Gastrocnemius medialis (tissue), 4 donors: ENCODE measurements at regions not wholly inside any gene's neighbourhood (a gene's known extent, or its start where the extent isn't known, plus 50 kb on each side); places are given as distances from the start of the nearest gene placed in this dataset.

ENCODE experiments used
- CTCF ChIP-seq, 5 experiments: fragments of 450-650 bp in 3 of 5; fragments of 200-600 bp in 2 of 5; sonication (generic) in 2 of 5; IDR thresholded peaks in 4 of 5; conservative IDR thresholded peaks in 1 of 5; 1 replicate in 4 of 5; 2 replicates in 1 of 5; pipeline ENCODE4 v1.5.1; 2016 to 2019; ENCODE audit warnings: antibody characterized with exemption in 5 of 5, mild to moderate bottlenecking in 3 of 5, moderate library complexity in 3 of 5
- POLR2A ChIP-seq, 2 donors: fragments of 450-650 bp; IDR thresholded peaks; one replicate each; pipeline ENCODE4 v1.6.1; 2017; ENCODE audit warnings: antibody characterized with exemption in 2 of 2, mild to moderate bottlenecking in 2 of 2, moderate library complexity in 2 of 2

GRCh38 chr6:159510141-159510540 lies 182.9 kb downstream of the SOD2 start:
- TF ChIP-seq CTCF (IDR thresholded peaks at IDR 0.05 in 4 of 5, conservative IDR thresholded peaks at IDR 0.05 in 1 of 5): no peak
- no peak for TF ChIP-seq POLR2A (IDR thresholded peaks at IDR 0.05)
